K562 (cell line): ENCODE measurements at regions not wholly inside any gene's neighbourhood (a gene's known extent, or its start where the extent isn't known, plus 50 kb on each side); places are given as distances from the start of the nearest gene placed in this dataset.

Experiments used
- FOXA1 ChIP-seq: fragments of 450-650 bp; IDR thresholded peaks from 2 replicates; pipeline ENCODE4 v1.6.1; 2016; ENCODE audit warnings: mild to moderate bottlenecking, borderline replicate concordance
- FOXA3 ChIP-seq, 2 experiments: fragments of 450-650 bp in 1 of 2; sonication (generic) in 1 of 2; formaldehyde crosslinking; IDR thresholded peaks in 1 of 2; conservative IDR thresholded peaks in 1 of 2; 2 replicates each; pipeline versions ENCODE4 v1.4.0 to v1.8.0; 2020 to 2022; ENCODE audit warnings: mild to moderate bottlenecking in 2 of 2, missing genetic modification reagents in 1 of 2
- NFIC ChIP-seq: fragments of 450-650 bp; IDR thresholded peaks from 2 replicates; pipeline ENCODE4 v1.6.1; 2017; ENCODE audit warnings: mild to moderate bottlenecking, inconsistent platforms
- NKRF ChIP-seq: fragments of 450-650 bp; IDR thresholded peaks from 2 replicates; pipeline ENCODE4 v1.6.1; 2016; ENCODE audit warnings: borderline replicate concordance
- POLR2B ChIP-seq: fragments of 450-650 bp; IDR thresholded peaks from 2 replicates; pipeline ENCODE4 v1.6.1; 2018; ENCODE audit warnings: low read depth; ENCODE audit not compliant: partially characterized antibody
- TRIM25 ChIP-seq: fragments of 450-650 bp; IDR thresholded peaks from 2 replicates; pipeline ENCODE4 v1.7.0; 2016; ENCODE audit warnings: borderline replicate concordance
- ZBTB11 ChIP-seq, 3 experiments: fragments of 200-800 bp in 1 of 3; fragments of 250-450 bp in 1 of 3; fragments of 450-650 bp in 1 of 3; sonication (Bioruptor Pico) in 1 of 3; sonication (Bioruptor generic) in 1 of 3; formaldehyde crosslinking in 1 of 3; IDR thresholded peaks; 2 replicates each; pipeline versions ENCODE4 v1.6.1 to v1.8.0; 2016 to 2022; ENCODE audit warnings: mild to moderate bottlenecking in 2 of 3, missing genetic modification characterization in 2 of 3, missing compliant biosample characterization in 1 of 3, moderate library complexity in 1 of 3
- ZNF12 ChIP-seq: sonication (generic); formaldehyde crosslinking; IDR thresholded peaks from 2 replicates; pipeline ENCODE4 v1.4.0; 2020; ENCODE audit warnings: mild to moderate bottlenecking, missing genetic modification reagents
- ZNF134 ChIP-seq: fragments of 250-450 bp; sonication (Bioruptor Pico); conservative IDR thresholded peaks from 2 replicates; pipeline ENCODE4 v1.4.0; 2020
- ZNF707 ChIP-seq: fragments of 250-450 bp; sonication (Bioruptor Pico); conservative IDR thresholded peaks from 2 replicates; pipeline ENCODE4 v1.8.0; 2022; ENCODE audit warnings: inconsistent platforms, mild to moderate bottlenecking, moderate library complexity
- ZNF76 ChIP-seq: fragments of 250-450 bp; sonication (Bioruptor Pico); IDR thresholded peaks from 2 replicates; pipeline ENCODE4 v1.4.0; 2020; ENCODE audit warnings: mild to moderate bottlenecking, moderate library complexity, borderline replicate concordance

- TF ChIP-seq ZBTB11 (CRISPR knock-in tag; IDR thresholded peaks at IDR 0.05) (no peak), FOXA1 (no peak), POLR2B (no peak), ZNF12 (CRISPR knock-in tag) (no peak), ZNF707 (CRISPR knock-in tag) (no peak), TRIM25 (no peak), ZNF134 (CRISPR knock-in tag) (no peak), FOXA3 (CRISPR knock-in tag; conservative IDR thresholded peaks at IDR 0.05 in 1 of 2, IDR thresholded peaks at IDR 0.05 in 1 of 2) (no peak), NKRF (no peak), ZNF76 (no peak), NFIC (no peak)
Observed at GRCh38 chr21:43353282-43354025, 73.5 kb downstream of the SIK1 start (continued).
